GM12878 (cell line): ENCODE measurements at regions not wholly inside any gene's neighbourhood (a gene's known extent, or its start where the extent isn't known, plus 50 kb on each side); places are given as distances from the start of the nearest gene placed in this dataset.

ENCODE experiments used
- ATAC-seq: fragments of 200-7000 bp; cut with Tn5 transposase; 3 replicates; pipeline ENCODE4 v1.9.1; 2020; ENCODE audit warnings: mild to moderate bottlenecking, moderate library complexity
- BruUV-seq: library from RNA; stranded (reverse); fragments of 400-500 nt; replicated peaks from 2 replicates; lab custom pipeline; 2021; lab: Mats Ljungman, UMichigan
- CTCF ChIA-PET: fragments of 300-600 bp; sonication (Branson Sonifier 250); formaldehyde crosslinking; extraction: SDS; loops from one replicate; lab custom pipeline; 2021; ENCODE audit warnings: inconsistent platforms; lab: Yijun Ruan, JAX
- POLR2A ChIA-PET: fragments of 350-600 bp; formaldehyde crosslinking; extraction: SDS; loops from one replicate; lab custom pipeline; 2021; ENCODE audit warnings: inconsistent platforms; lab: Charles Lee
- RAD21 ChIA-PET: fragments of 300-600 bp; sonication (Branson Sonifier 250); formaldehyde crosslinking; loops from one replicate; lab custom pipeline; 2023; ENCODE audit warnings: antibody characterized with exemption; ENCODE audit not compliant: unreplicated experiment; lab: Charles Lee
- SMC1A ChIA-PET: fragments of 300-600 bp; sonication (Branson Sonifier 250); formaldehyde crosslinking; loops from one replicate; lab custom pipeline; 2023; ENCODE audit not compliant: unreplicated experiment, uncharacterized antibody; lab: Charles Lee
- DNase-seq: peaks from one replicate; pipeline ENCODE4 v3.0.0-alpha.2; 2011; ENCODE audit warnings: low read depth, low spot score
- FAIRE-seq: peaks from 3 replicates; lab custom pipeline; 2011; peaks lifted over from hg19 to GRCh38; lab: Jason Lieb, UNC
- H2AFZ ChIP-seq: 2 replicates; pipeline ENCODE4 v1.6.0; 2011; ENCODE audit warnings: low read depth, low read length, control low read depth; ENCODE audit not compliant: control insufficient read depth
- H3K27ac ChIP-seq: 2 replicates; pipeline ENCODE4 v1.5.1; 2011; ENCODE audit warnings: control low read depth; ENCODE audit not compliant: control insufficient read depth, insufficient read depth
- H3K27me3 ChIP-seq, 2 experiments: replicated peaks in 1 of 2; 2 replicates each; pipeline versions ENCODE4 v1.6.0 to v1.6.1; 2011; ENCODE audit warnings: low read length in 1 of 2; ENCODE audit not compliant: control insufficient read depth in 2 of 2, insufficient read depth in 2 of 2
- H3K36me3 ChIP-seq, 2 experiments: 2 replicates each; pipeline ENCODE4 v1.5.1; 2011; ENCODE audit warnings: low read length in 1 of 2; ENCODE audit not compliant: control insufficient read depth in 2 of 2, insufficient read depth in 2 of 2
- H3K4me1 ChIP-seq: 2 replicates; pipeline ENCODE4 v1.6.1; 2011; ENCODE audit warnings: mild to moderate bottlenecking, low read length, moderate library complexity, mixed read lengths; ENCODE audit not compliant: control insufficient read depth, insufficient read depth
- H3K4me2 ChIP-seq: 2 replicates; pipeline ENCODE4 v1.6.0; 2011; ENCODE audit warnings: control low read depth; ENCODE audit not compliant: control insufficient read depth, insufficient read depth
- H3K4me3 ChIP-seq: fragments of 200-600 bp; sonication (generic); 2 replicates; pipeline ENCODE4 v1.5.1; 2016
- H3K79me2 ChIP-seq: 2 replicates; pipeline ENCODE4 v1.6.0; 2011; ENCODE audit warnings: low read length; ENCODE audit not compliant: control insufficient read depth, insufficient read depth
- H3K9ac ChIP-seq: 2 replicates; pipeline ENCODE4 v1.8.0; 2011; ENCODE audit warnings: low read length, control low read depth, mixed read lengths; ENCODE audit not compliant: control insufficient read depth, insufficient read depth
- H3K9me3 ChIP-seq: replicated peaks from 3 replicates; pipeline ENCODE4 v1.5.1; 2011; ENCODE audit warnings: mild to moderate bottlenecking, low read length; ENCODE audit not compliant: control insufficient read depth, insufficient read depth
- H4K20me1 ChIP-seq: 2 replicates; pipeline ENCODE4 v1.6.0; 2011; ENCODE audit not compliant: control insufficient read depth, insufficient read depth
- CHD2 ChIP-seq: IDR thresholded peaks from 2 replicates; pipeline ENCODE4 v1.6.1; 2011; ENCODE audit warnings: low read depth, low read length, improper control_type of control experiment, borderline replicate concordance
- EGR1 ChIP-seq, 2 experiments: IDR thresholded peaks; 1 replicate in 1 of 2; 2 replicates in 1 of 2; pipeline ENCODE4 v1.6.1; 2011 to 2012; ENCODE audit warnings: low read depth in 2 of 2, low read length in 2 of 2, borderline replicate concordance in 1 of 2, mild to moderate bottlenecking in 1 of 2, moderate library complexity in 1 of 2
- HDAC2 ChIP-seq: fragments of 200-600 bp; sonication (generic); IDR thresholded peaks from 2 replicates; pipeline ENCODE4 v1.6.1; 2017
- HDAC6 ChIP-seq: fragments of 200-600 bp; sonication (generic); IDR thresholded peaks from one replicate; pipeline ENCODE4 v1.8.0; 2017; ENCODE audit warnings: antibody characterized with exemption; ENCODE audit not compliant: unreplicated experiment
- JUNB ChIP-seq: IDR thresholded peaks from 2 replicates; pipeline ENCODE4 v1.6.1; 2016; ENCODE audit warnings: antibody characterized with exemption, mild to moderate bottlenecking
- MYC ChIP-seq: IDR thresholded peaks from 2 replicates; pipeline ENCODE4 v1.6.1; 2011; ENCODE audit warnings: mild to moderate bottlenecking, low read length, moderate library complexity, inconsistent platforms; ENCODE audit not compliant: insufficient read depth, insufficient replicate concordance, insufficient read length, severe bottlenecking
- NFYB ChIP-seq: IDR thresholded peaks from 2 replicates; pipeline ENCODE4 v1.6.1; 2011; ENCODE audit warnings: low read depth, mild to moderate bottlenecking, low read length, improper control_type of control experiment, moderate library complexity; ENCODE audit not compliant: insufficient read depth
- RAD51 ChIP-seq: fragments of 450-650 bp; IDR thresholded peaks from 2 replicates; pipeline ENCODE4 v1.6.1; 2016; ENCODE audit warnings: moderate library complexity, mild to moderate bottlenecking, inconsistent platforms
- SREBF1 ChIP-seq: IDR thresholded peaks from 2 replicates; pipeline ENCODE4 v1.6.1; 2012; ENCODE audit warnings: mild to moderate bottlenecking, low read length
- WGBS: methylation state at CpG from one replicate; pipeline ENCODE4 v1.1.6; 2016; ENCODE audit warnings: low lambda C conversion rate; ENCODE audit not compliant: insufficient replicate concordance, insufficient coverage; ENCODE audit errors: missing lambda C conversion rate; 5-methylcytosine and 5-hydroxymethylcytosine counted together
- in situ Hi-C: fragments of 300-500 bp; cut with MboI; formaldehyde crosslinking; loops from 9 replicates; pipeline ENCODE4 v1.14.3; 2018; ENCODE audit warnings: mixed read lengths
- intact Hi-C: fragments of 100-400 bp; cut with micrococcal nuclease; formaldehyde crosslinking; loops from one replicate; pipeline ENCODE4 v1.14.2; 2022; ENCODE audit not compliant: unreplicated experiment

- H3K27me3 ChIP-seq, result no peaks in the 10 kb centered on the region
- no peaks in the 10 kb centered on the region for H3K9me3 ChIP-seq
- H3K9ac ChIP-seq, result no peak overlapping the region
- 59% methylated on average over 2 of the region's 2 CpGs for WGBS
- intact Hi-C loops (no loop called here), in situ Hi-C loops (no loop called here)
- ATAC-seq (no peak), FAIRE-seq (no peak), DNase-seq (no peak)
- no peak overlapping the region for H2AFZ ChIP-seq
- H3K4me3 ChIP-seq, result no peak overlapping the region
- BruUV-seq, result no TSS peak
- H3K36me3 ChIP-seq, result no peaks in the 10 kb centered on the region
- SMC1A ChIA-PET, result interaction anchor here (1.1 kb wide), 1 partner anchor 16 kb away, joined by 3 read pairs; no protein-coding TSS in a partner anchor
- H3K4me2 ChIP-seq, result no peak overlapping the region
- H3K4me1 ChIP-seq, result no peaks in the 10 kb centered on the region
- no peaks in the 10 kb centered on the region for H4K20me1 ChIP-seq
- CTCF ChIA-PET, result interaction anchor here (2.4 kb wide), 1 partner anchor 11 kb away, joined by 6 read pairs; no protein-coding TSS in a partner anchor
- RAD21 ChIA-PET, result no interaction called here
- POLR2A ChIA-PET, result no interaction called here
- H3K79me2 ChIP-seq, result no peaks in the 10 kb centered on the region
- no peak for TF ChIP-seq EGR1 (IDR thresholded peaks at IDR 0.05; ENCODE audit: borderline replicate concordance in 1 of 2, low read depth in 2 of 2, low read length in 2 of 2)
- TF ChIP-seq HDAC2, result no peak
- no peak for TF ChIP-seq NFYB
- TF ChIP-seq JUNB, result no peak
- TF ChIP-seq SREBF1, result no peak
- TF ChIP-seq RAD51, result no peak
- no peak overlapping the region for H3K27ac ChIP-seq
These were observed 306.2 kb downstream of the FSIP2 start for GRCh38 chr2:186044761-186045160.

GRCh38 chr2:186052930-186053329 lies 314.3 kb downstream of the FSIP2 start:
- Histone ChIP-seq H3K27ac (no peak overlapping the region), H2AFZ (no peak overlapping the region), H3K27me3 (no peaks in the 10 kb centered on the region), H3K79me2 (no peaks in the 10 kb centered on the region), H3K9me3 (no peaks in the 10 kb centered on the region), H3K4me1 (no peaks in the 10 kb centered on the region), H3K4me3 (no peak overlapping the region), H3K9ac (no peak overlapping the region), H4K20me1 (no peaks in the 10 kb centered on the region), H3K36me3 (no peaks in the 10 kb centered on the region)
- no TSS peak for BruUV-seq
- ChIA-PET POLR2A (no interaction called here), CTCF (no interaction called here), RAD21 (no interaction called here)
- ATAC-seq, result no peak
- in situ Hi-C loops, result no loop called here
- FAIRE-seq, result no peak
- 94% methylated on average over 1 of the region's 1 CpG for WGBS
- TF ChIP-seq MYC (no peak), HDAC6 (no peak), CHD2 (no peak)
- TF ChIP-seq, all 136 proteins: peak for 0
- DNase-seq, result no peak
- no peak overlapping the region for H3K4me2 ChIP-seq
- SMC1A ChIA-PET, result no interaction called here
- intact Hi-C loops, result no loop called here
